OCI-LY7 (cell line): ENCODE measurements at regions not wholly inside any gene's neighbourhood (a gene's known extent, or its start where the extent isn't known, plus 50 kb on each side); places are given as distances from the start of the nearest gene placed in this dataset.

Experiments
- CTCF ChIP-seq: fragments of 200-600 bp; sonication (generic); conservative IDR thresholded peaks from 2 replicates; pipeline ENCODE4 v1.5.1; 2014; ENCODE audit warnings: mild to moderate bottlenecking, antibody characterized with exemption, low read length, moderate library complexity, mixed read lengths
- EZH2phosphoT487 ChIP-seq: fragments of 200-600 bp; sonication (generic); IDR thresholded peaks from 2 replicates; pipeline ENCODE4 v1.6.1; 2018; ENCODE audit warnings: low read depth, borderline replicate concordance, mild to moderate bottlenecking, mixed run types, antibody characterized with exemption, low read length, moderate library complexity, mixed read lengths

- TF ChIP-seq CTCF (no peak), EZH2phosphoT487 (no peak)
Observed at GRCh38 chr2:20556756-20557155, 94.1 kb downstream of the HS1BP3 start.
